C4-2B (cell line): ENCODE measurements at regions not wholly inside any gene's neighbourhood (a gene's known extent, or its start where the extent isn't known, plus 50 kb on each side); places are given as distances from the start of the nearest gene placed in this dataset.

Experiments used
- CTCF ChIP-seq: fragments of 450-650 bp; conservative IDR thresholded peaks from 2 replicates; pipeline ENCODE4 v1.5.1; 2017; ENCODE audit warnings: mild to moderate bottlenecking
- ZFX ChIP-seq: fragments of 450-650 bp; IDR thresholded peaks from 2 replicates; pipeline ENCODE4 v1.6.1; 2017

- TF ChIP-seq CTCF: no peak
- TF ChIP-seq ZFX: no peak
These were observed 1291.0 kb upstream of the SLC10A2 start for GRCh38 chr13:104357174-104357573.
